GM12878 (cell line): ENCODE measurements at regions not wholly inside any gene's neighbourhood (a gene's known extent, or its start where the extent isn't known, plus 50 kb on each side); places are given as distances from the start of the nearest gene placed in this dataset.

ENCODE experiments used
- CHD1 ChIP-seq: IDR thresholded peaks from 2 replicates; pipeline ENCODE4 v1.6.1; 2012; ENCODE audit warnings: low read depth, low read length, improper control_type of control experiment
- CHD2 ChIP-seq: IDR thresholded peaks from 2 replicates; pipeline ENCODE4 v1.6.1; 2011; ENCODE audit warnings: low read depth, low read length, improper control_type of control experiment, borderline replicate concordance
- GABPA ChIP-seq: IDR thresholded peaks from 2 replicates; pipeline ENCODE4 v1.6.1; 2014; ENCODE audit warnings: antibody characterized with exemption, low read depth, mild to moderate bottlenecking, inconsistent platforms
- LARP7 ChIP-seq: fragments of 450-650 bp; IDR thresholded peaks from 2 replicates; pipeline ENCODE4 v1.6.1; 2017; ENCODE audit warnings: mild to moderate bottlenecking
- NFXL1 ChIP-seq: fragments of 450-650 bp; IDR thresholded peaks from 2 replicates; pipeline ENCODE4 v1.6.1; 2017; ENCODE audit warnings: antibody characterized with exemption, mild to moderate bottlenecking, borderline replicate concordance
- NRF1 ChIP-seq: conservative IDR thresholded peaks from 2 replicates; pipeline ENCODE4 v1.6.1; 2011; ENCODE audit warnings: mild to moderate bottlenecking, low read depth, low read length, improper control_type of control experiment
- RB1 ChIP-seq: fragments of 450-650 bp; formaldehyde crosslinking; IDR thresholded peaks from 2 replicates; pipeline ENCODE4 v1.6.1; 2017; ENCODE audit warnings: mild to moderate bottlenecking, borderline replicate concordance
- RFX5 ChIP-seq: IDR thresholded peaks from 2 replicates; pipeline ENCODE4 v1.6.1; 2011; ENCODE audit warnings: low read depth, low read length, improper control_type of control experiment
- TF ChIP-seq, protein P1 (sequence below), 3 experiments: IDR thresholded peaks in 2 of 3; conservative IDR thresholded peaks in 1 of 3; 2 replicates each; pipeline ENCODE4 v1.5.1; 2011; ENCODE audit warnings: low read depth in 3 of 3, low read length in 3 of 3, mild to moderate bottlenecking in 3 of 3, control low read depth in 2 of 3, moderate library complexity in 2 of 3, inconsistent platforms in 1 of 3, mixed read lengths in 1 of 3; ENCODE audit not compliant: control insufficient read depth in 2 of 3, insufficient read depth in 1 of 3; ENCODE audit errors: extremely low read depth in 1 of 3
- TF ChIP-seq, protein P2 (sequence below): fragments of 450-650 bp; IDR thresholded peaks from 2 replicates; pipeline ENCODE4 v1.6.1; 2016; ENCODE audit warnings: mild to moderate bottlenecking
- TF ChIP-seq, protein P3 (sequence below): fragments of 450-650 bp; IDR thresholded peaks from 2 replicates; pipeline ENCODE4 v1.6.1; 2017; ENCODE audit warnings: antibody characterized with exemption, mild to moderate bottlenecking, moderate library complexity
- TF ChIP-seq, protein P4 (sequence below): IDR thresholded peaks from 2 replicates; pipeline ENCODE4 v1.6.1; 2012; ENCODE audit warnings: low read depth, low read length, improper control_type of control experiment

DNA sequence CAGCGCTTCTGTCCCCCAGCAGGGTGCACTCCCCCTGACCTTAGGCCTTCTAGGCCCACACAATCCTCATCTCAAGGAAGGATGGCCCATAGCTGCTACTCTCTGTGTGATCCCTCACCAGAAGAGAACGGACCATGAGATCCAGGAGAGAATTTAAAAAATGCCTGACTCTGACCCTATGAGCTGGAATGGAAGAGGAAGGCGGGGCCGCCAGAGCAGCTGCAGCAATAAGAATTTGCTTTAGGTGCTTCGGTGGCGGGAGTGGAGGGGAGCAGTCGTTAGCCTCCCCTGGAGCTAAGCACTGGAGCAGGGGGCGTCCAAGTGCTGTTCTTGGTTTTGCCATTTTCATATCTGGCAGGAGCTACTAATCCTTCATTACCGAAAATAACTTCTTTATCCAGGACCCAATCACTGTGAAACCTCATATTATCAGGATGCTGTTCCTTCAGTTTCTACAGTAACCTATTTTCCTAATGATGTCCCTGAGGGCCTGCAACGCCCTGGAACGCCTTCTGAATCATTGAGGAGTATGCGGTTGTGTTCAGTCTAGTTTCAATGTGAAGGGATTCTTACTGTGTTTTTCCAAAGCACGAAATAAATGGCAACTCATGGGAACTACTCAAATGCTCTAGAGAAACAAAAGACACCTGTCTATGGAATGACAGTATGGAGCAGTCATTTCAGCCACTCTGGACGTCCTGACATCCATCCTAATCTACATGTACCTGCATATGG lies 105.1 kb upstream of the SIX2 start:
- no peak for TF ChIP-seq NRF1
- TF ChIP-seq, protein P1, sequence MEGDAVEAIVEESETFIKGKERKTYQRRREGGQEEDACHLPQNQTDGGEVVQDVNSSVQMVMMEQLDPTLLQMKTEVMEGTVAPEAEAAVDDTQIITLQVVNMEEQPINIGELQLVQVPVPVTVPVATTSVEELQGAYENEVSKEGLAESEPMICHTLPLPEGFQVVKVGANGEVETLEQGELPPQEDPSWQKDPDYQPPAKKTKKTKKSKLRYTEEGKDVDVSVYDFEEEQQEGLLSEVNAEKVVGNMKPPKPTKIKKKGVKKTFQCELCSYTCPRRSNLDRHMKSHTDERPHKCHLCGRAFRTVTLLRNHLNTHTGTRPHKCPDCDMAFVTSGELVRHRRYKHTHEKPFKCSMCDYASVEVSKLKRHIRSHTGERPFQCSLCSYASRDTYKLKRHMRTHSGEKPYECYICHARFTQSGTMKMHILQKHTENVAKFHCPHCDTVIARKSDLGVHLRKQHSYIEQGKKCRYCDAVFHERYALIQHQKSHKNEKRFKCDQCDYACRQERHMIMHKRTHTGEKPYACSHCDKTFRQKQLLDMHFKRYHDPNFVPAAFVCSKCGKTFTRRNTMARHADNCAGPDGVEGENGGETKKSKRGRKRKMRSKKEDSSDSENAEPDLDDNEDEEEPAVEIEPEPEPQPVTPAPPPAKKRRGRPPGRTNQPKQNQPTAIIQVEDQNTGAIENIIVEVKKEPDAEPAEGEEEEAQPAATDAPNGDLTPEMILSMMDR (IDR thresholded peaks at IDR 0.05 in 2 of 3, conservative IDR thresholded peaks at IDR 0.05 in 1 of 3; ENCODE audit: control insufficient read depth in 2 of 3, extremely low read depth in 1 of 3, insufficient read depth in 1 of 3, low read depth in 3 of 3, low read length in 3 of 3), result no peak
- no peak for TF ChIP-seq RFX5
- no peak for TF ChIP-seq GABPA
- TF ChIP-seq, protein P2, sequence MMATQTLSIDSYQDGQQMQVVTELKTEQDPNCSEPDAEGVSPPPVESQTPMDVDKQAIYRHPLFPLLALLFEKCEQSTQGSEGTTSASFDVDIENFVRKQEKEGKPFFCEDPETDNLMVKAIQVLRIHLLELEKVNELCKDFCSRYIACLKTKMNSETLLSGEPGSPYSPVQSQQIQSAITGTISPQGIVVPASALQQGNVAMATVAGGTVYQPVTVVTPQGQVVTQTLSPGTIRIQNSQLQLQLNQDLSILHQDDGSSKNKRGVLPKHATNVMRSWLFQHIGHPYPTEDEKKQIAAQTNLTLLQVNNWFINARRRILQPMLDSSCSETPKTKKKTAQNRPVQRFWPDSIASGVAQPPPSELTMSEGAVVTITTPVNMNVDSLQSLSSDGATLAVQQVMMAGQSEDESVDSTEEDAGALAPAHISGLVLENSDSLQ, result no peak
- TF ChIP-seq, protein P3, sequence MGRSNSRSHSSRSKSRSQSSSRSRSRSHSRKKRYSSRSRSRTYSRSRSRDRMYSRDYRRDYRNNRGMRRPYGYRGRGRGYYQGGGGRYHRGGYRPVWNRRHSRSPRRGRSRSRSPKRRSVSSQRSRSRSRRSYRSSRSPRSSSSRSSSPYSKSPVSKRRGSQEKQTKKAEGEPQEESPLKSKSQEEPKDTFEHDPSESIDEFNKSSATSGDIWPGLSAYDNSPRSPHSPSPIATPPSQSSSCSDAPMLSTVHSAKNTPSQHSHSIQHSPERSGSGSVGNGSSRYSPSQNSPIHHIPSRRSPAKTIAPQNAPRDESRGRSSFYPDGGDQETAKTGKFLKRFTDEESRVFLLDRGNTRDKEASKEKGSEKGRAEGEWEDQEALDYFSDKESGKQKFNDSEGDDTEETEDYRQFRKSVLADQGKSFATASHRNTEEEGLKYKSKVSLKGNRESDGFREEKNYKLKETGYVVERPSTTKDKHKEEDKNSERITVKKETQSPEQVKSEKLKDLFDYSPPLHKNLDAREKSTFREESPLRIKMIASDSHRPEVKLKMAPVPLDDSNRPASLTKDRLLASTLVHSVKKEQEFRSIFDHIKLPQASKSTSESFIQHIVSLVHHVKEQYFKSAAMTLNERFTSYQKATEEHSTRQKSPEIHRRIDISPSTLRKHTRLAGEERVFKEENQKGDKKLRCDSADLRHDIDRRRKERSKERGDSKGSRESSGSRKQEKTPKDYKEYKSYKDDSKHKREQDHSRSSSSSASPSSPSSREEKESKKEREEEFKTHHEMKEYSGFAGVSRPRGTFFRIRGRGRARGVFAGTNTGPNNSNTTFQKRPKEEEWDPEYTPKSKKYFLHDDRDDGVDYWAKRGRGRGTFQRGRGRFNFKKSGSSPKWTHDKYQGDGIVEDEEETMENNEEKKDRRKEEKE, result no peak
- no peak for TF ChIP-seq LARP7
- TF ChIP-seq CHD1, result no peak
- TF ChIP-seq, protein P4, sequence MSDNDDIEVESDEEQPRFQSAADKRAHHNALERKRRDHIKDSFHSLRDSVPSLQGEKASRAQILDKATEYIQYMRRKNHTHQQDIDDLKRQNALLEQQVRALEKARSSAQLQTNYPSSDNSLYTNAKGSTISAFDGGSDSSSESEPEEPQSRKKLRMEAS, result no peak
- no peak for TF ChIP-seq RB1
- no peak for TF ChIP-seq NFXL1
- no peak for TF ChIP-seq CHD2
